ENCODE measurements at regions not wholly inside any gene's neighbourhood (a gene's known extent, or its start where the extent isn't known, plus 50 kb on each side); places are given as distances from the start of the nearest gene placed in this dataset.

DNA sequence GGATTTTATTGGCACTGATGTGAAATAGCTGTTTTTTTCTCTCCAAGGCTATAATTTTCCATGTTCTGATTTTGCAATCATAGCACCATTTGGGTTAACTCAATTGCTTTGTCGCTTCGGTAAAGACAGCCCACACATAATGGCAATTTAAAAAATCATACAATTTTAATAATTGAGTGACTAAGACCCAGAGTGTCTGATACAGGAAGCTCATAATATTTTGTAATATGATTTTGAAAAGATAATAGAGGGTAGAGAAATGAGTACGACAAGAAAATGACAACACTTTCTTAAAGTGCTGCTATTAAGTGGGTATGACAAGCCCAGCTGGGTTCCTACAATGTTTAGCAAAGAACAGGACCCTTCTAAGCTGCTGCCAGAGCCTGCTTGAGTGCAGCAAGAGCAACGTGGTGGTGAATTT is 439.1 kb downstream of the METTL15 start:
- FAIRE-seq, result no peak

DNA sequence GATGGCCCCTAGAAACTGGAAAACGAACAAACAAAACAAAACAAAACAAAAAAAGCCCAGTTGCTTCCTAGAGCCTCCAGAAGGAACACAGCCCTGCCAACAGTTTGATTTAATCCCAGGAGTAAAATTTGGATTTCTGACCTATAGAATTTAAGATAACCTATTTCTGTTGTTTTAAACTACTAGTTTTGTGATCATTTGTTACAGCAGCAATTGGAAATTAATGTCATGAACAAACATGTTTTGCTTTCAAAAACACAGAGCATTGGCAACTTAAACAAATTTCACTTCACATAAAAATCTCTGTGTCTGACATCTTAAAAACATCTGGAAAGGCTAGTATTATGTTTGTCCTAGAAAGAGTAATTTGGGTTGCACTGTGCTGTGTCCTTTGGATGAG is 437.3 kb downstream of the METTL15 start:
- DNase-seq (ENCODE audit: low spot score), result no peak
- no peak for FAIRE-seq

More for the DNA sequence above, 439.1 kb downstream of the METTL15 start:
- no peak for DNase-seq (ENCODE audit: low spot score)

DNA sequence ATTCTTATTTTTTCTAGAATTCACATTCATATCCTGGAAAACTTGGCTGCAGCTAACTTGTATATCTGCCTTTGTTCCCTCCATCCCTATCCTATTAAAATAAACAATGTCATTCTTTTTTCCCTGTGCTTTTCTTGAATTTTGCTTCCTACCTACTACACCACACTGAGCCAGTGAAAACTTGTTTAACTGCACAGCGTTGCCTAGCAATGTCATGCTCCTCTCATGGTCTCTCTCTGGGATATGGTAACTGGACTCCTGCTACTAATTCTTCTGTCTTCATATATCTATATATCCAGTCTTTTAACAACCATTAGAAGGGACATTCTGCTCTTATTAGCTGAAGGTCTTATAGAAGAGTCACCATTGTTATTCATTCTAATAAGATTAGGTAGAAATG is 434.4 kb downstream of the METTL15 start:
- FAIRE-seq (no peak), DNase-seq (ENCODE audit: low spot score) (no peak)

DNA sequence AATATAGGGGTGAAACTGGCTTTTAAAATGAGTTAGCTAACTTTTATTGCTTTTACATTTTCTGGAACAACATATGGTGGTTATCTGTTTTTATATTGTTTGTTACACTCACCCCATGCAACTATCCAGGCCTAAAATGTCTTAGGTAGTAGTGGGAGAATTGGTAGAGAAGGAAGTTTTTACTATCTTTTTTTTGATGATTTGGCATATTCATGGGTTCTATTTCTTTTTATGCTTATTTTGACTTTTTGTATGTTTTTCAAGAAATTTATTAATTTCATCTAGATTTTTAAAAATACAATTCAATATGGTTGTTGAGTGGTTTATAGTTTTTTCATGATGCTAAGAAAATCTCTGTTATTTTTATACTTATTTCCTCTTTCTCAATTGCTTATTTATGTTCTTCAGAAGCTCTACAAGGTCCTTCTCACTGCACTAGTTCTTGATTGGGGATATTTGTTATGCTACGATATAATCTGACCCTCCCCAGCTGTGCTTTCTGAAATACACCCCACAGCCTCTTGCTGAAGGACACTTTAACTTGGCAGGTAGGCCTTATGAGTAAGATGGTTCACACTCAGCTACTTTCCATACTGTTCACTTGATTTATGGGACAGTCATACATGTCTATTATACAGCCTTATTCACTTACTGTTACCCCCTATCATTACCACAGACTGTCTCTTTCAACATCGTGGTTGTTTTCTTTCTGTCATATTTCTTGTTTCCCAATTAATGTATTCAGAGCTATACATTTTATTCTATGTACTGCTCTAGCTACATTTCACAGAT is 431.2 kb downstream of the METTL15 start:
- no peak for DNase-seq (ENCODE audit: low spot score)
- no peak for FAIRE-seq

DNA sequence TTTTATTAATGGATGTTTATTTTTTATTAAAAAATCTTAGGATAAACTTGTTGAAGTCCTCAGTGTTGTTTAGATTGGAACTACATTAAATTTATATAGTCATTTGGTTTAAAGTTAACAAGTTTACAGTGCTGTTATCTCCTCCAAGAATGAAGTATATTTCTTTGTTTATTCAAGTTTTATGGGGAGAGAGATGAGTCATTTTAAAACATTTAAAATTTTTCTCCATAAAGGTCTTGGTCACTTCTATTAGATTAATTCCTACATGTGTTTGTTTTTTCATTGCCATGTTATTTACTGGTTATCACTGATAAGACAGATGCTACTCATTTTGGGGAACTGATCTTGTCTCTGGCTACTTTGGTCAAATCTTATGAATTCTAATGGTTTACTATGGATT is 429.6 kb downstream of the METTL15 start:
- FAIRE-seq (no peak), DNase-seq (ENCODE audit: low spot score) (no peak)

DNA sequence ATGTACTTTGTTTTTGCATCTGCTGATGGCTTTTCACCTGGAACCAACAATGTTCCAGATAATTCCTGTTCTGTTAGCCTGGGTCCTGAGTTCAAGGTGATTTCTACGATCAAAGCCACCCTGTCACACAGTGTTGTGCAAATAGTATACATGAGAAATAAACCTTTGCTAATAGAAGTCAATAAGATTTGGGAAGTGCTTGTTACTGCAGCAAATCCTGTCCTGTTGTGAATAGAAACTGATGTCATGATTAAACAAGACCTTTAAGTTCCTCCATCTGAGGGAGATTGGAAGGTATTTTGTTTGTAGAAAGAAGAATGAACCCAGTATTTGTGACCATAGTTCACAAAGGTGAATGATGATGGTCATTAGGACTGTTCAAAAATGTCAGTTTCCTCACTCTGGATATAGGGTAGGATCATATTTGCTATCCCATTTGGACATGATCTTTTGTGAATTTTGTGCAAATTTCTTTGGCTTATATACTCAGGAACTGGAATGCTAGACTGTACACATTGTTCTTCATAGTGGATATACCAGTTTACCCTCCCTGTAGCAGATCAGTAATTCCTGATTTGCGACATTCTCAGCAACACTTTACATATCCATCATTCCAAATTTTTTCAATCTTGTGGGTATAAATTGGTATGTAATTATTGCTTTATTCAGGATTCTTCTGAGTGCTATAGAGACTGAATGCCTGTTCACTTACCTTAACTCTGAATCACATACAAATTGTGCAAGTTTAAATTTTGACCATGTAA is 428.5 kb downstream of the METTL15 start:
- FAIRE-seq, result no peak

DNA sequence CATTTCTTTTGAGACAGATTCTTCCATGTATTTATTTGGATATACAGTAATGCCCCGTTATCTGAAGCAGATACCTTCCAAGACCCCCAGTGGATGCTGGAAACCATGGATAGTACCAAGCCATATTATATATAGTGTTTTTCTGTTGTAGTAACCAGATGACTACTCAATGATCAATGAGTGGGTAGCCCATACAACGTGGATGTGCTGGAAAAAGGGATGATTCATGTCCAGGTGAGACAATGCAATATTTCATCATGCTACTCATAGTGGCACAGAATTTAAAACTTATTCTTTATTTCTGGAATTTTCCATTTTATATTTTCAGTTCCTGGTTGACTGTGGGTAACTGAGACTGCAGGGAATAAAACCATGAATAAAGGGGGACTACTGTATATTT is 427.5 kb downstream of the METTL15 start:
- no peak for FAIRE-seq
- DNase-seq (ENCODE audit: low spot score), result no peak

More for the DNA sequence above, 428.5 kb downstream of the METTL15 start:
- no peak for DNase-seq (ENCODE audit: low spot score)

DNA sequence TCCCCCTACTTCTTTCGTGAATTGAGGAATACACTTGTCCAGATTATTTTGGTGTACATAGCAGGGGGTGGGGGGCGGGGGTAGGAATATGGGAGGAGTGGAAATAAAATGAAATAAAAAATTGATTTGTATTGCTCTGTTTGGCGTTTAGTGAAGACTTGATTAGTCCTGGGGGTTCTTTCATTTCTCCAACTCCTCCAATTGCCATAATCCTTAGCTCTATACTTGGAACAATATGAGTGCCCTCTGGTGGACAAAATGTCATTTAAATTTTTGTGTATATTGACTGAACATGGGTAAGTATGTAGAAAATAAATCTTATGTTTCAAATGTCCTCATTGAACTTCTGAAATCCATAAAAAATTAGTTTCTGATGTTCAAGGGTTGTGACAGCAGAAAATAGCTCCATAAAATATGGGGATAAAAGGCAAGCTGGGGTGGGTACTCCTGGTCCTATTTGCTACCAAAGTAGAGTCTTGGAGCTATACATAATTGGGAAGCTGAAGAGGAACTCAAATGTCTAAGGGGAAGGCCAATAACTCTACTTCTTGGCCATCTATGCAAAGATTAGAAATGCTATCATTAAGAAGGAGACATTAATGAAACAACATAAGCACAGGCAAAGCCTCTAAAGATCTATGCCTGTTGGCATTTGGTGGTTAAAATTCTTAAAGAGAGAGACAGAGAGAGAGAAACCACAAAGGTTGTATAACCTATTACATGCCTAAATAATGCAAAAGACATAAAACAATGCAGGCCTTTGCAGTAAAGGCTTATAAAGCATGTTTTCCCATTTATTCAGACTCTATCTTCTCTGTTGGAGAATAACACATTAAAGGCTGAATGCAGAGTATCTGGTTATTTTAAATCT is 421.6 kb downstream of the METTL15 start:
- peak; percentile 15 for DNase-seq (ENCODE audit: low spot score)
- peak; percentile 24 for FAIRE-seq

DNA sequence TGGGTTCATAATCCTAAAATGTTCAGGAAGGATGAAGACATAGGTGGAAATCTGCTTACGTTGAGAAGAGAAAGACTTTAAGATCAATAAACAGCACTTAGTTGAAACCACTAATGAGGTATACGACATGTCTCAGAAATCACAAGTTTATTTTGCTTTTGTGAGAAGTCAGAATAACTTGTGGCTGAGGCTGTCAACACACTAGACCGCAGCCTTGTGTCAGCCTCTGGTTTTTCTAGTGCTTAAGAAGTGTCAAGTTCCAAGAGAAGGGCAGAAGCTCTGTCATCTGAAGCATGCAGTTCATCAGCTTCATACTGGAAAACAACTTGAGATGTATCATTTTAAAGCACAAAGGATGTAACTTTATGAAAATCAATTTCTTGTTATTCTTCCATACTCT is 420.9 kb downstream of the METTL15 start:
- no peak for FAIRE-seq

DNA sequence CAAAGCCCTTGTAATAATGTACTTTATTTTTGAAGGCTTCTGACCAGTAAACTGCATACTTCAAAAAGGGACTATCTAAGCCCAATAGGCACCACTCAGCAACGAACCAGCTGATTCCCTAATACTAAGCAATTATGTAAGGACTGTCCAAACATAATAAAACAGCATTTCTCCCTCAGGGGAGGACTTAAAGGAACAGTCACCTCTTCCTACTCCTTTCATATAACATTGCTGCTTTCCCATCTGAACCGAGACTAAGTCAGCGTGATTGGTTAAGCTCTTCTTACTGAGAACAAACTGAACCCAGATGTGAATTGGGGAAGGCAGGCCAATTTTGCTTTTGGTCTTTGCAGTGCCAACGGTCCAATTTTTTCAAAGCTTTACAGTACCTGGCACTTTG is 420.0 kb downstream of the METTL15 start:
- FAIRE-seq (no peak), DNase-seq (ENCODE audit: low spot score) (no peak)

More for the DNA sequence above, 420.9 kb downstream of the METTL15 start:
- DNase-seq (ENCODE audit: low spot score), result no peak

DNA sequence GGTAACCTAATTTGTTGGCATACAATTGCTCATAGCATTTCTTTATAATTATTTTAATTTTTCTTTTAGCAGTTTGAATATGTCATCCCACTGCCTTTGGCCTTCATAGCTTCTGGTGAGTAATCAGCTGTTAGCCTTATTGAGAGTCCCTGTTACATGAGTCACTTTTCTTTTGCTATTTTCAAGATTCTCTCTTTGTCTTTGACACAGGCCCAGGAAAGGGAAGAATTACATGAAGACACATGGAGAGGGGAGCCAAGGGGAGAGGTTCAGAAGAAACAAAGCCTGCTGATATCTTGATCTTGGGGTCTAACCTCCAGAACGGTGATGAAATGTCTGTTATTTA is 418.2 kb downstream of the METTL15 start:
- FAIRE-seq, result no peak
- no peak for DNase-seq (ENCODE audit: low spot score)

DNA sequence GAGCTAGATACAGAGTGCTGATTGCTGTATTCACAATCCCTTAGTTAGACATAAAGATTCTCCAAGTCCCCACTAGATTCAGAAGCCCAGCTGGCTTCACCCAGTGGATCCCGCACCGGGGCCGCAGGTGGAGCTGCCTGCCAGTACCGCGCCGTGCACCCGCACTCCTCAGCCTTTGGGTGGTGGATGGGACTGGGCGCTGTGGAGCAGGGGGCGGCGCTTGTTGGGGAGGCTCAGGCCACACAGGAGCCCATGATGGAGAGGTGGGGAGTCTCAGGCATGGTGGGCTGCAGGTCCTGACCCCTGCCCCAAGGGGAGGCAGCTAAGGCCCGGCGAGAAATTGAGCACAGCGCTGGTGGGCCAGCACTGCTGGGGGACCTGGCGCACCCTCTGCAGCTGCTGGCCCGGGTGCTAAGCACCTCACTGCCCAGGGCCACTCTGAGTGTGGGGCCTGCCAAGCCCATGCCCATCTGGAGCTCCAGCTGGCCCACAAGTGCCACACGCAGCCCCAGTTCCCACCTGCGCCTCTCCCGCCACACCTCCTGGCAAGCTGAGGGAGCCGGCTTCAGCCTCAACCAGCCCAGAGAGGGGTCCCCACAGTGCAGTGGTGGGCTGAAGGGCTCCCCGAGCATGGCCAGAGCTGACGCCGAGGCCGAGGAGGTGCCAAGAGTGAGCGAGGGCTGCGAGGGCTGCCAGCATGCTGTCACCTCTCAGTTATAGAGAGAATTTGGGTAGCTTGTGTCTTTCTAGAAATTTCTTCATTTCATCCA is 417.6 kb downstream of the METTL15 start:
- FAIRE-seq (no peak), DNase-seq (ENCODE audit: low spot score) (no peak)

DNA sequence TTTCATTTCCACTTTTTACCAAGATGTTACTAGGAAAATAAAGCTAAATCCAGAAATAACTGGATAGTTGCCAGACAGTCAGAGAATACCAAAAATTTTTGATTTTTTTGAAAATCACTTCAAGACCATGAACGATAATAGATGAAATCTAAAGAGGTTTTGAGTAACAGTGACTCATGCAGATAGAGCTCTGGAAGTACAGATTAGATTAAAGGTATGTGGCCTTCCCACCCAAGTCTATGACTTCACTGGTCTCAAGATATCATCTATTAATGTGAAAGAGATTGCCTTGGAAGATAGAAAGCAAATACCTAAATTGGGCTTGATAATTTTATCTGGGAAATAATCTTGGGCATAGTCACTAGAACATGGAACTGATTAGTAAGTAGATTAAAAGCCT is 415.9 kb downstream of the METTL15 start:
- DNase-seq (ENCODE audit: low spot score), result no peak
- no peak for FAIRE-seq

DNA sequence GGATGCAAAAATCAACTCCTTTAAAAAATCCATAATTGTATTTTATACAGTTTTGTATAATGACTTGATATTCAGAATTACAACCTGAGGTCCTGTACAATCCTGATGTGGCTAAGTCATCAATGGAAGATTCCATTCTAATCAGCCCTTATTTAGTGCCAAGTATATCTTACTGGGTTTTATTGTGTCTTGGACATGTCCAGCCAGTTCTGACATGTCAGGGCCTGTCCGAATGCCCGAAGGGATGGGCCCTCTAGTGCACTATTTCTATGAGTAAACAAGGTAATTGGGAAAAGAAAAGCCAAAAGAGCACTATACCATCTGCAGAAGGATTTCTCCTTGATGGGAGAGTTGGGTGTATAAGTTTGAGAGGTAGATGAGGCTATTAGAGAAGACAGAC is 412.9 kb downstream of the METTL15 start:
- no peak for FAIRE-seq

DNA sequence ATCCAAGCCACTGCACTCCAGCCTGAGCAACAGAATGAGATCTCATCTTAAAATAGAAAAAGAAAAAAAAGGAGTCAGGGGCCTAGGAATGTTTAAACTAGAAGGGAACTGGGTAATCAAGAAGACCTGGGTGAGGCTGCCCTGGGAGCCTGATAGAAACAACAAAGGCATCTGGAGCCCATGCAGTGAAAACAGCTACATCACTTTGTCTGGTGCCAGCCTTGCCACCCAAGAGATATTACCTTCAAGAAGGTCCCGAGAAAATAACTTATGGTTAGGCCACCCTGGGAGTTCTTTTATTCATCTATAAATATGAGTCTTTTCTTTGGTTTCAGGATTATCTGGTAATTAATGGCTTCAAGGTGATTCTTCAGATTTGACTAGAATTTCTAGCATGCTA is 412.1 kb downstream of the METTL15 start:
- FAIRE-seq (no peak), DNase-seq (ENCODE audit: low spot score) (no peak)

More for the DNA sequence above, 412.9 kb downstream of the METTL15 start:
- DNase-seq (ENCODE audit: low spot score), result no peak

DNA sequence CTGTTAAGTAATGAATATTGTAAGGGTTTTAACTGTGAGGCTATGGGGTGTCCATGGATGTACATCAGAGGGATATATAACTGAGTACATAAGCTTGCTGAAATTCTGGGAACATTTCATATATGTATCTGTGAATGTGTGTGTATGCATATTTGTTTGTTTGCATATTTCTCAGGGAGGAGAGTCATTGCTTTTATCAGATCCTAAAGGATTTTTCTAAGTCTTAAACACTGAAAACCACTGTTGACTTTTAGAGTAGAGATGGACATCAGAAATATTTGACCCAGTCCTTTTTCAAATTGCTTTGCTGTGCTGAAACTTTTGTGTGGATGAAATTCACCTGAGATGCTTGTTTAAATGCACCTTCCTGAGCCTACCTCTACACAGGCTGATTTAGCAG is 410.6 kb downstream of the METTL15 start:
- DNase-seq (ENCODE audit: low spot score) (no peak), FAIRE-seq (no peak)

DNA sequence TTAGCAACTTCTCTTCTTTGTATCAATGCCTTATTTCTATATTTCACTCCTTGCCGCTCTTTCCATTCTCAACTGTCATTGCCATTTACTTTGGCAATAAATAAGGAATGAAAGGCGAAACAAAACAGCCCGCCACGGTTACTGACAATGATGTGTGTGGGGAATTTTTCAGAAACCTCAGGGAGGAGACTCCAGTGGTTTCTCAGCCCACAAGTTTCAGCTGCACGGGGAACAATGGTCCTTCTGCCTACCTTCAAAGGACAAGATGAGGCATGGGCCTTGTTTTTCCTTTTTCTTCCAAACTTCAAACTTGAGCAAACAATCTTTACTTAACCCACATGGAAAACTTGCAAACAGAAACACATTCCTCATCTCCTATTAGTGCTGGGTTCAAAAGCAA is 409.4 kb downstream of the METTL15 start:
- FAIRE-seq (no peak), DNase-seq (ENCODE audit: low spot score) (no peak)

DNA sequence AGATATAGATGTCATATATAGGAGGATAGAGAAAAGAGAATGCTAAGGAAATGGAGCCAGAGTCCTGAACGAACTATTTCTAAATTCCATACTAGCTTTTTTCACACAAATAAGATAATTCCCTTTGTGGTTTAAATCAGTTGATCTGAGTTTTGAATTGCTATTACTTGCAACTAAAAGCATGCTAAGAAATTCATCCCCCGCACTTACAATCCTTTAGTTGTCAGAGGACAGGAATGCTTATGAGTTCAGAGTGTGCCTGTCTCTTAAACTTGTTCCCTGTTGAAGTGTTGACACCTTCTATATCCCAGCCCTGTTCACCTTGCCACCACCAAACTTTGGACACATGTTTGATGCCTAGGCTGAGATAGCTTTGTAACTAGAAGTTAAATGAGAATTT is 406.2 kb downstream of the METTL15 start:
- FAIRE-seq, result no peak
- DNase-seq (ENCODE audit: low spot score), result no peak

DNA sequence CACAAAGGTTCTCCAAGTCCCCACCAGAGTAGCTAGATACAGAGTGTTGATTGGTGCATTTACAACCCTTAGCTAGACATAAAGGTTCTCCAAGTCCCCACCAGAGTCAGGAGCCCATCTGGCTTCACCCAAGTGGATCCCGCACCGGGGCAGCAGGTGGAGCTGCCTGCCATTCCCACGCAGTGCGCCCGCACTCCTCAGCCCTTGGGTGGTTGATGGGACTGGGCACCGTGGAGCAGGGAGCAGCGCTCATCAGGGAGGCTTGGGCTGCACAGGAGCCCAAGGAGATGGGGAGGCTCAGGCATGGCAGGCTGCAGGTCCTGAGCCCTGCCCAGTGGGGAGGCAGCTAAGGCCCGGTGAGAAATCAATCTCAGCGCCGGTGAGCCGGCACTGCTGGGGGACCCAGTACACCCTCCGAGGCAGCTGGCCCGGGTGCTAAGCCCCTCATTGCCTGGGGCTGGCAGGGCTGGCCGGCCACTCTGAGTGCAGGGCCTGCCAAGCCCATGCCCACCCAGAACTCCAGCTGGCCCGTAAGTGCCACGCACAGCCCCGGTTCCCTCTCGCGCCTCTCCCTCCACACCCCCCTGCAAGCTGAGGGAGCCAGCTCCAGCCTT is 404.1 kb downstream of the METTL15 start:
- DNase-seq (ENCODE audit: low spot score) (no peak), FAIRE-seq (no peak)

DNA sequence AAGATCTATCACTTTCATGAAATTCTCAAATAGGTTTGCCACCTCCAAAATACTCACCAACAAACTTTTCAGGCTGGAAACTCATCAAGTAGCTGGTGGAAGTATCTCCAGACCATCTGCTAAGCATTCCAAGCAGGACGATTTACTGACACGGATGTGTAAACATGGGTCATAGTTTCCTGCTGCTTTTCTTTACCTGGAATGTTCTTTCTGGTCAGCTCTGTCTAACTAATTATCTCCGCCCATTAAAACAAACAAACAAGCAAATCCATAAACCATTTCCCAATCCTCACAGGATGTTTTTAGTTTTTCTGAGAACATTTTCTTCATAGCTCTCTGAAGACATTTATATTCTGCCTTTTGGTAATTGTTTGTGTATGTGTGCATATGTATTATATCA is 397.0 kb downstream of the METTL15 start:
- DNase-seq (ENCODE audit: low spot score) (no peak), FAIRE-seq (no peak)
